OCI-LY1 (cell line): ENCODE measurements at regions not wholly inside any gene's neighbourhood (a gene's known extent, or its start where the extent isn't known, plus 50 kb on each side); places are given as distances from the start of the nearest gene placed in this dataset.

Source experiments
- EZH2 ChIP-seq: fragments of 200-600 bp; sonication (generic), shearing (Covaris generic); IDR thresholded peaks from 2 replicates; pipeline ENCODE4 v1.8.0; 2017; ENCODE audit warnings: borderline replicate concordance, mixed run types, mild to moderate bottlenecking, antibody characterized with exemption, low read length, moderate library complexity, mixed read lengths
- TF ChIP-seq, protein P1 (sequence below): fragments of 200-600 bp; sonication (generic), shearing (Covaris generic); IDR thresholded peaks from 2 replicates; pipeline ENCODE4 v1.5.1; 2017; ENCODE audit warnings: mild to moderate bottlenecking, antibody characterized with exemption, low read length, moderate library complexity, mixed read lengths

DNA sequence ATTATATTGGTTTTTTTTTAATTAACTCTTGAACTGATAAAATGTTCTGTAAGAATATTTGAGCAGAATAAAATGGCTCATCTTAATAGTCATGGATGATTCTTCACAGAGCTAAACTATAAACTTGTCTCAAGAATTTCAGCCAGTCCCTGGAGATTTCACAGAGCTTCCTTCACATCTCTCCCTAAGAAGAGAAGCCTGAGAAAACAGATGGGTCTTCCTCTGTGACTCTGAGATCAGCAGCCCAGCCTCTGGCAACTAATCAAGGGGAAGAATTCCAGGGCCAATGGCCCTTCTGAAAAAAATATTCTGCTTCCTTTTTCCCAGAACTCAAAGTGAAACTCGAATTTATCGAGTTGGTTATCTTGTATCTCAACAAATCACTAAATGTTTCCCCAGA is 122.2 kb upstream of the ITGA1 start:
- TF ChIP-seq, protein P1, sequence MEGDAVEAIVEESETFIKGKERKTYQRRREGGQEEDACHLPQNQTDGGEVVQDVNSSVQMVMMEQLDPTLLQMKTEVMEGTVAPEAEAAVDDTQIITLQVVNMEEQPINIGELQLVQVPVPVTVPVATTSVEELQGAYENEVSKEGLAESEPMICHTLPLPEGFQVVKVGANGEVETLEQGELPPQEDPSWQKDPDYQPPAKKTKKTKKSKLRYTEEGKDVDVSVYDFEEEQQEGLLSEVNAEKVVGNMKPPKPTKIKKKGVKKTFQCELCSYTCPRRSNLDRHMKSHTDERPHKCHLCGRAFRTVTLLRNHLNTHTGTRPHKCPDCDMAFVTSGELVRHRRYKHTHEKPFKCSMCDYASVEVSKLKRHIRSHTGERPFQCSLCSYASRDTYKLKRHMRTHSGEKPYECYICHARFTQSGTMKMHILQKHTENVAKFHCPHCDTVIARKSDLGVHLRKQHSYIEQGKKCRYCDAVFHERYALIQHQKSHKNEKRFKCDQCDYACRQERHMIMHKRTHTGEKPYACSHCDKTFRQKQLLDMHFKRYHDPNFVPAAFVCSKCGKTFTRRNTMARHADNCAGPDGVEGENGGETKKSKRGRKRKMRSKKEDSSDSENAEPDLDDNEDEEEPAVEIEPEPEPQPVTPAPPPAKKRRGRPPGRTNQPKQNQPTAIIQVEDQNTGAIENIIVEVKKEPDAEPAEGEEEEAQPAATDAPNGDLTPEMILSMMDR: no peak
- no peak for TF ChIP-seq EZH2
